GM21528 (cell line): ENCODE measurements at regions not wholly inside any gene's neighbourhood (a gene's known extent, or its start where the extent isn't known, plus 50 kb on each side); places are given as distances from the start of the nearest gene placed in this dataset.

ENCODE experiments used
- ATAC-seq: cut with Tn5 transposase; IDR thresholded peaks from one replicate; pipeline ENCODE4 v1.9.1; 2021; ENCODE audit warnings: mild to moderate bottlenecking, moderate library complexity; ENCODE audit not compliant: unreplicated experiment, low FRiP score

GRCh38 chr10:52438119-52438518, 124.0 kb downstream of the DKK1 start:
- ATAC-seq, result no peak

DNA sequence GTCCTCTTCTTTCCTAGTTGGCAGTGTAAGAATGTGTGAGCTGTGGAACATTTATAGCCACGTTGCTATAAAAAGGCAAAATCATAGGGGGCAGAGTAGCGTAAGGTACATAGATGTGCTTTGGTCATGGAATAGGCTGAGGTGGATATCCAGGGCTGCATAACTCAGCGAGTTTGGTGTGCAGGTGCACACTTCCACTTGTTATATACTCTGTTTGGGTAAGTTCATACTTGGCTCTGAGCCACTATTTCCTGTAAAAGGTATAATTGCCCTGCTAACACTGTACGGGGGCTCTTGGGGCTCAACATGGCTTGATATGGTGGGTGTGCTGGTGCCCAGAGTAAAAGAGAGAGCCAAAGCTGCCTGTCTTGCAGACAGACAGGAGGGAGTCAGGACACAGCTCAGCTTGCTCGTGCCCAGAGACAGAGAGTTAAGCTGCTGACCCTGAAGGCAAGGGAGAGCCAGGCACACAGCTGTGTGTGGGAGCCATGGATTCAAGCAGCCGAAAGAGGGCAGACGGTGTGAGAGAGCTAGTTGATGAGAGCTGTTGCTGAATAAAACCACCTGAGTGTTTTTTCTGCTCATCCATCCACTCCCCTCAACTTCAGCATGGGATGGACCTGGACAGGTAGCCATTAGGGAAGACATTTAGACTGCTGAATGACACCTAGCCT, 126.7 kb downstream of the DKK1 start:
- ATAC-seq, result no peak

- ATAC-seq, result no peak
These were observed 128.5 kb downstream of the DKK1 start for GRCh38 chr10:52442576-52442975.

DNA sequence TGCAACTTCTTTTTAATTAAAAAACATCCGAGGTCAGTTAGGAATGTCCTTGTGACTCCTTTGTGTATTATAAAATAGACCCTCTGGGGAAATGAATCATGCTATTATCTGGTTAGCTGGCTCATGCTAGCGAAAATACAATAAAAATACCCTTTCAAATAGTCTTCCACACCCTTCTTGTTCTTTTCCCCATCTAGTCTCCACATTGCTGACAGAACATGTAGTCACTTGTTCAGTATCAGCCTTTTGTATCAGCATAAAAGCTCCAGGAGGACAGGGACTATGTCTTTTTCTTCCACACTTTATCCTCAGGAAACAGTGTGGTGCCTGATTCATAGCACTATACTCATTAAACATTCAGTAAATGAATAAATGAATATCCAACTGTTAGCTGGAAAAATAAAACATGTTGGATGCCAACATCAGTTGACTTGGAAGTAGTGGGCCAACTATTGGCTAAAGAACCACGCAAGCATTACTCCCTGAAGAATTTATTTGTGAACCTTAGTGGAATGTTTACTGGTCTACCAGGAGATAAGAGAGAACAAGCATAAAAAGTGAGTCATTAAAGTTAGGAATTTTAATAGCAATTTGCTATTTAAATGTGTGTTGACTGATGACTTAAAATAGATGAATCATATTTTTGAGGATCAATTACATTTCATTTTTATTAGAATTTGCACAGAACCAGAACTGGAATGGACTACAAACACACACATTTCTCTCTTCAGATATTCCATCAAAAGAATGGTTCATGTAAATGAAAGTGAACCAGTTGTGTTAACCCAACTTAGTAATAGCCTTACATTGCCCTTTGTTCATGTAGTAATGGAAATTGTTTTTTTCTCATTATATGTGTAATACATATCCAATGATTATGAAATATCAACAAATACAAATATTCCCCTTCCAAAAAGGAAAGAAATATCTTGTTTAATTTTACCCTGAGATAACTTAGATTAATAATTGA, 129.6 kb downstream of the DKK1 start:
- no peak for ATAC-seq

DNA sequence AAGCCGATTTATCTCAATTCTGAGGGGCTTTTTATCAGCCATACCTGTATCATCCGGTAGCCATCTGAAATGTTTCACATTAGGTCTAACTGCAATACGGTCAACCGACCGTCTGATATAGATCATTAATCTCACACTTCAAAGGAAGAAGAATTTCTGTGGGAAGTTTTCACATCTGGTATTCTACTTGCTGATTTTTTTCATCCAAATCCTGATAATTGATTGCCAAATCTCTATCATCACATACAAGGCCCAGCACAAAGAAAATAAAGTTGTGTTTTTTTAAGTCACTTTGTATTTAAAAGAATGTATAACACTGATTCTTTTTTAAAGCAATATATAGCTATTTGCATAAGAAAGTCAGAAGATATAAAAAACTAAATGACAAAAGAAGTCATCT, 132.3 kb downstream of the DKK1 start:
- no peak for ATAC-seq

DNA sequence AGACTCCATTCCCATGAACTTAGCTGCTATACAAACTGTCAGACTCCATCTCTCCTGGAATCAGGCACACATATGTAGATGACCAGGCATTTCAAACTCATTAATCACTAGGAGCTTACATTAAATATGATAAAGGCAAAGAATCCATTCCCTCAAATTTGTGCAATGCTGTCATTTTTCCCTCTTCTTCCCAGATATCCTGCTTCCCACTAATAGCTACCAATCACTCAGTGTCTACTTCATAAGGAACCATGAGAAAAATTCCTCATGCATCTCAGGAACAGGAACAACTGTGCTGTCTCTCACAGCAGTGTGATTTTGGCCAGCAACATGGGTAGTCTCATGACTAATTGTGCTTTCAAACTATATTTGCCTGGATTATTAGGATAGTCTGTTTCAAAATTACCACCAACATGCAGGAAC, 133.9 kb downstream of the DKK1 start:
- ATAC-seq, result no peak

GRCh38 chr10:52450762-52451291, 136.7 kb downstream of the DKK1 start:
- ATAC-seq, result no peak

- no peak for ATAC-seq
These were observed 137.7 kb downstream of the DKK1 start for GRCh38 chr10:52451817-52452216.

DNA sequence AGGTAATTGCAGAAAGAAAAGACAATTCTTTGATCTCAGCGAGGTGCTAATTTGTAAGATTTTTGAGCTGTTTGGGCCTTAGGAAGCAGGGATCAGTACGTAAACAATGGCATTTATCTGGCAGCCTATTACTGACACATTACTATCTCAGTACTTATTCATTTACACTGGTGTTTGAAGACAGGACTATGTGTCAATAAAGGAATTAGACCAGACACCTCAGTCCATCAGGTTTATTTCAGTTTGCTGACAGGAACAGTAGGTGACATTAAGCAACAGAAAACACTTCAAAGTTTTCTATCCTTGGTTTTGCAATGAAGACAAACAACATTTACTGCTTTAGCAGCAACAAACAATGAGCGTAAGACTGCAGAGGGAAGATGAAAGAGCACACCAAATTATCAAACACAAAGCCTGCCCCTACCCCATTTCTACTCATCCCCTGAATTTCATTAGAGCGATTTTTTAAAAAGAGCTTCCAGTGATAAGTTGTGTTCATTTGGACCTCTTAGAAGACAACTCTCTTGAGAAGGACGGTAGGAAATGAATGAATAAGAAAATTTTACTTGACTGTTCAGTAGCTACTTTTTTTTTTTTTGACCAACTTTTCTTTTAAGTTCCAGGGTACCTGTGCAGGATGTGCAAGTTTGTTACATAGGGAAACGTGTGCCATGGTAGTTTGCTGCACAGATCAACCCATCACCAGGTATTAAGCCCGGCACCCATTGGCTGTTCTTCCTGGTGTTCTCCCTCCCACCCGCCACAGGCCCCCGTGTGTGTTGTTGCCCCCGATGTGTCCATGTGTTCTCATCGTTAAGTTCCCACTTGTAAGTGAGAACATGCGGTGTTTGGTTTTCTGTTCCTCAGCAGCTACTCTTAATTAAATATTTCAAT, 138.8 kb downstream of the DKK1 start:
- ATAC-seq, result no peak

DNA sequence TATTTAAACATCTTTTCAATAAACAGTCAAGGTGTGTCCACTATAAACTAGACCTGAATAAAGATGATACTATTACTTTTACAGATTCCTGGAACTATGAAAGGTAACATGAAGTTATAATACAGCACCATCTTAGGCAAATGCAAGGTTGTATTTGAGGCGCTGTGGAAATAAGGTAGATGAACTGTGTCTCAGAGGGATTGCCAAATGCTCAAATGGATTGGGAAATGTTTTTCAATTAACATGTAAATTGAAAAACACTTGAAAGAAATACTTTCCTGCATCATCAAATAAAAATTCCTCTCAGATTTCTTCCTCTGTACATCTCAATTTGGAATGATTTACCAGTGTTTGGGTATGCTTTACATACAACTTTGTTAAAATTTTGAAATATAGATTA, 139.4 kb downstream of the DKK1 start:
- ATAC-seq, result no peak

- ATAC-seq, result no peak
These were observed 140.4 kb downstream of the DKK1 start for GRCh38 chr10:52454491-52454890.

DNA sequence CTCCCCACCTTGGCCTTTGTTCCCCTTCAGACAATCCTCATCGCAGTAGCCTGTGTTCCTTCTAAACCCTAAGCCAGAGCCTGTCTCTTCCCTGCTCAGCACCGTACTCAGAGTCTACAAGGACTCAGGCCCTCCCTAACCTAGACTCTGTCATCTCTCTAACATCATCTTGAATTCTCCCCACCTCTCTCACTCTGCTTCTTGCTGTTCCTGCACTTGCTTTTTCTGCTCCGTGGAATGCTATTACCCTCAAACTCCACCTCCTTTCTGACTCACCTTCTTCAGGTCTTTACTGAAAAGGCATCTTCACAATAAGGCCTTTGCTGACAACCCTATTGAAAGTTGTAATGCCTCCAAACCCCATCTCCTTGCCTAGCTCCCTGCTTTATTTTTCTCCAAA, 141.0 kb downstream of the DKK1 start:
- ATAC-seq, result no peak

- no peak for ATAC-seq
These were observed 145.0 kb downstream of the DKK1 start for GRCh38 chr10:52459097-52459496.

DNA sequence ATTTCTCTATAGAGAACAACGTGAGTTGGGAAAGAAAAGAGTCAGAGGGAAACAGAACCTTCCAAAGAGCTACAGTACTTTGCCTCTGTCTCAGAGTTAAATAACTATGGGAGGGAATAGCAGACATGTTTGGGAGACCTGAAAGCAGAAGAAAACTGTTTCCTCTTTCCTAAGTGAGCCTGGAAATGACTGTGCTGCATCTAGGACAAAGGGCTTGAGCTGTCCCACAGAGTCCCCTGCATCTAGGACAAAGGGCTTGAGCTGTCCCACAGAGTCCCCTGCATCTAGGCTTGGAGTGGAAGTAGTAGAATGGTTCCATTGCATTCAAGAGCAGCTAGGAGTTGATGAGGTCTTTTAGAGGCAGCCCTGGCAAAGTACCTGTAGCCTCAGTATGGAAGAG, 149.7 kb downstream of the DKK1 start:
- ATAC-seq, result no peak

DNA sequence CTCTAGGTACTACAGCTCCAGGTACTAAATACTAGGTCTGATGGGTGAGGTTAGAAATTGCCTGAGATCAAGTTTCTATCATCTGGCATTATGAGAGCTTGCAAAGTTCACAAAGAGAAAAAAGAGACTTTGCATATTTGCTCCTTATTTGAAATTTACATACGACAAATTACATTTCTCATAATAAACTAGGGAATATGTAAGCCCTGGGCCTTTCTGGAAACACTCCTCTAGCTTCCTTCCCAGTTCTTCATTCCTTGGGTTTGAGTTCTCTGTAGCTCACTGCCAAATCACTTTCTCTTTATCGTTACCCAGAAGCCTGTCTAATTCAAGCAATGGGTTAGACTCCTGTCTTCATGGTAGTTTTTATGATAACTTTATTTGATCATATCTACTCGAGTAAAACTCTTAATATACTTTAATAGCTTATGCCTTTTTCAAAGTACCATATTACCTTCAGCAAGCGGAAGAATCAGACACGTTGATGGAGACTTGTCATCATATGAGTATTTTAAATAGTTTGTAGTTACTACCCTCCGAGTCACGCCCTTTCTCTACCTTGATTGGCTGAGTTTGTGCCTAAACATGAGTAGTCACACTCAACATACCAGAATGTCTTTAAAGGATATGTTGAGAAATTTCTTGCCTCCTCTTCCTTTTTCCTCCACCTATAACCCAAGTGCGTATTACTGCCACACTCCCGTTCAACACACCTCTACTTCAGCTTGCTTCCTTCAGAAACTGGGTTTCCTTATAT, 150.5 kb downstream of the DKK1 start:
- ATAC-seq, result no peak

- no peak for ATAC-seq
These were observed 151.1 kb downstream of the DKK1 start for GRCh38 chr10:52465202-52465601.

DNA sequence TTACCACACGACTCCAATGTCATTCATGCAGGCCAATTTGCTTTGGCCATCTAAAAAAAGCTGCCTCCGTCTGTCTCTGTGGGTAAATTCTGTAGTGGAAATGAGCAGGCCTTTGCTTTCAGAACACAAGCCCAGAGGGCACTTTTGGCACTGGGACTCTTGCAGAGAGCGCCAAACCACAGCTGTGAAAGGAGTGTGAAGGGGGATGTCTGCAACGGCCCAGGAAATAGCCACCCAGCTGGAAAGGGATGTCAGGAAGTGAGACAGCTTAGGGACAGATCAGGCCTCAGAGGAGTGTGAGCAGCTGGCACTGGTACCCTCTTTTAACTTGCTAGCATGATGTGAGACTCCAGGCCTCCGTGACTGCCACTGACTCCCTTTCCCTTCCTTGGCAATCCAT, 152.4 kb downstream of the DKK1 start:
- no peak for ATAC-seq

- no peak for ATAC-seq
These were observed 156.1 kb downstream of the DKK1 start for GRCh38 chr10:52469970-52470705.
